SU-DHL-6 (cell line): ENCODE measurements at regions not wholly inside any gene's neighbourhood (a gene's known extent, or its start where the extent isn't known, plus 50 kb on each side); places are given as distances from the start of the nearest gene placed in this dataset.

ENCODE experiments used
- EZH2phosphoT487 ChIP-seq: fragments of 200-600 bp; sonication (generic), shearing (Covaris generic); conservative IDR thresholded peaks from 2 replicates; pipeline ENCODE4 v1.6.1; 2018; ENCODE audit warnings: mild to moderate bottlenecking, antibody characterized with exemption, low read length, moderate library complexity, mixed read lengths
- TF ChIP-seq, protein P1 (sequence below): fragments of 200-600 bp; sonication (generic); IDR thresholded peaks from one replicate; pipeline ENCODE4 v1.5.1; 2017; ENCODE audit warnings: antibody characterized with exemption, mild to moderate bottlenecking, low read length, moderate library complexity; ENCODE audit not compliant: insufficient read depth, poor library complexity, severe bottlenecking

DNA sequence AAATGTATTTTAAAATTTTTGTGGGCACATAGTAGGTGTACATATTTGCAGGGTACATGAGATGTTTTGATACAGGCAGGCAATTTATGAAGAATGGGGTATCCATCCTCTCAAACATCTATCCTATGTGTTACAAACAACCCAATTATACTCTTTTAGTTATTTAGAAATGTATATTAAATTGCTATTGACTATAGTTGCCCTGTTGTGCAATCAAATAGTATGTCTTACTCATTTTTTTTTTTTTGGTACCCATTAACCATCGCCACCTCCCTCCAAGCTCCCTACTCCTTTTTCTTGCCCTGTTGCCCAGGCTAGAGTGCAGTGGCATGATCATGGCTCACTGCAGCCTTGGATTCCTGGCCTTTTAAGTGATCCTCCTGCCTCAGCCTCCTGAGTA is 128.1 kb downstream of the BAMBI start:
- no peak for TF ChIP-seq EZH2phosphoT487
- TF ChIP-seq, protein P1, sequence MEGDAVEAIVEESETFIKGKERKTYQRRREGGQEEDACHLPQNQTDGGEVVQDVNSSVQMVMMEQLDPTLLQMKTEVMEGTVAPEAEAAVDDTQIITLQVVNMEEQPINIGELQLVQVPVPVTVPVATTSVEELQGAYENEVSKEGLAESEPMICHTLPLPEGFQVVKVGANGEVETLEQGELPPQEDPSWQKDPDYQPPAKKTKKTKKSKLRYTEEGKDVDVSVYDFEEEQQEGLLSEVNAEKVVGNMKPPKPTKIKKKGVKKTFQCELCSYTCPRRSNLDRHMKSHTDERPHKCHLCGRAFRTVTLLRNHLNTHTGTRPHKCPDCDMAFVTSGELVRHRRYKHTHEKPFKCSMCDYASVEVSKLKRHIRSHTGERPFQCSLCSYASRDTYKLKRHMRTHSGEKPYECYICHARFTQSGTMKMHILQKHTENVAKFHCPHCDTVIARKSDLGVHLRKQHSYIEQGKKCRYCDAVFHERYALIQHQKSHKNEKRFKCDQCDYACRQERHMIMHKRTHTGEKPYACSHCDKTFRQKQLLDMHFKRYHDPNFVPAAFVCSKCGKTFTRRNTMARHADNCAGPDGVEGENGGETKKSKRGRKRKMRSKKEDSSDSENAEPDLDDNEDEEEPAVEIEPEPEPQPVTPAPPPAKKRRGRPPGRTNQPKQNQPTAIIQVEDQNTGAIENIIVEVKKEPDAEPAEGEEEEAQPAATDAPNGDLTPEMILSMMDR, result no peak
